Vagina (tissue), 2 donors: ENCODE measurements at regions not wholly inside any gene's neighbourhood (a gene's known extent, or its start where the extent isn't known, plus 50 kb on each side); places are given as distances from the start of the nearest gene placed in this dataset.

ENCODE experiments used
- CTCF ChIP-seq, 3 experiments: fragments of 450-650 bp in 2 of 3; fragments of 200-600 bp in 1 of 3; sonication (generic) in 1 of 3; IDR thresholded peaks; one replicate each; pipeline ENCODE4 v1.5.1; 2017 to 2019; ENCODE audit warnings: antibody characterized with exemption in 3 of 3, mild to moderate bottlenecking in 2 of 3, moderate library complexity in 2 of 3
- POLR2A ChIP-seq, 2 donors: fragments of 450-650 bp; IDR thresholded peaks; one replicate each; pipeline ENCODE4 v1.6.1; 2017; ENCODE audit warnings: antibody characterized with exemption in 2 of 2, mild to moderate bottlenecking in 2 of 2, moderate library complexity in 2 of 2

- TF ChIP-seq CTCF (IDR thresholded peaks at IDR 0.05) (no peak), POLR2A (IDR thresholded peaks at IDR 0.05) (no peak)
These were observed 572.3 kb downstream of the RAB28 start for GRCh38 chr4:12911750-12912358.
